ENCODE measurements at regions not wholly inside any gene's neighbourhood (a gene's known extent, or its start where the extent isn't known, plus 50 kb on each side); places are given as distances from the start of the nearest gene placed in this dataset.

GRCh38 chr1:232110281-232111090, 483.9 kb downstream of the DISC1 start:
- DNase-seq, result no peak

GRCh38 chr1:232109391-232109790, 482.8 kb downstream of the DISC1 start:
- no peak for DNase-seq

GRCh38 chr1:232108598-232108997, 482.0 kb downstream of the DISC1 start:
- DNase-seq, result no peak

- DNase-seq, result no peak
Measured at GRCh38 chr1:232106415-232106814, 479.8 kb downstream of the DISC1 start.

GRCh38 chr1:232105561-232105960, 479.0 kb downstream of the DISC1 start:
- DNase-seq, result no peak

GRCh38 chr1:232101231-232101630, 474.6 kb downstream of the DISC1 start:
- DNase-seq, result no peak

- no peak for DNase-seq
Measured at GRCh38 chr1:232096751-232097150, 470.2 kb downstream of the DISC1 start.
